ENCODE measurements at regions not wholly inside any gene's neighbourhood (a gene's known extent, or its start where the extent isn't known, plus 50 kb on each side); places are given as distances from the start of the nearest gene placed in this dataset.

- Histone ChIP-seq H2BK20ac (ENCODE audit: low read depth, low read length) (no peak overlapping the region), H3K56ac (ENCODE audit: extremely low read depth, insufficient read depth, low read length) (no peak overlapping the region), H3K9me1 (ENCODE audit: insufficient read depth, low read length) (no peaks in the 10 kb centered on the region), H2BK120ac (ENCODE audit: low read depth, low read length) (no peak overlapping the region), H3K4me2 (ENCODE audit: low read depth, low read length) (no peak overlapping the region), H4K91ac (ENCODE audit: insufficient read depth, low read depth, low read length) (no peak overlapping the region), H3K18ac (ENCODE audit: low read depth, low read length) (no peak overlapping the region), H3K4ac (ENCODE audit: low read depth, low read length) (no peak overlapping the region), H2AK5ac (ENCODE audit: low read depth, low read length) (no peak overlapping the region), H3K4me1 (ENCODE audit: control insufficient read depth, insufficient read depth, low read length) (no peaks in the 10 kb centered on the region), H3K23ac (ENCODE audit: low read depth, low read length) (no peak overlapping the region), H2AFZ (replicated peaks; ENCODE audit: low read length, poor library complexity) (no peak overlapping the region), H3K79me1 (ENCODE audit: low read depth in 1 of 2, low read length in 2 of 2) (no peaks in the 10 kb centered on the region), H3K27me3 (ENCODE audit: control insufficient read depth, insufficient read depth, low read length) (no peaks in the 10 kb centered on the region), H3K36me3 (ENCODE audit: control insufficient read depth, insufficient read depth, low read length) (no peaks in the 10 kb centered on the region), H3K14ac (replicated peaks; ENCODE audit: low read depth, low read length) (no peak overlapping the region), H3K9me3 (ENCODE audit: control insufficient read depth, insufficient read depth, low read length) (peaks cover 62% of the 10 kb centered on the region), H3K9ac (ENCODE audit: low read depth, low read length) (no peak overlapping the region), H3K27ac (ENCODE audit: insufficient read depth, low read length) (no peak overlapping the region), H3K4me3 (ENCODE audit: insufficient read depth, low read depth, low read length) (no peak overlapping the region), H2AK9ac (replicated peaks; ENCODE audit: low read depth, low read length, poor library complexity) (no peak overlapping the region), H4K5ac (ENCODE audit: low read depth, low read length) (no peak overlapping the region), H4K20me1 (ENCODE audit: insufficient read depth, low read length) (no peaks in the 10 kb centered on the region), H2BK5ac (ENCODE audit: low read depth, low read length, poor library complexity, severe bottlenecking) (no peak overlapping the region), H4K8ac (ENCODE audit: low read depth in 2 of 2, low read length in 2 of 2) (no peak overlapping the region), H2BK15ac (ENCODE audit: low read depth, low read length) (no peak overlapping the region)
- TF ChIP-seq BHLHE40 (IDR thresholded peaks at IDR 0.05; ENCODE audit: low read depth, low read length) = no peak
- no peak for TF ChIP-seq FOS (IDR thresholded peaks at IDR 0.05; ENCODE audit: low read depth, low read length)
- no peak for TF ChIP-seq MAFK (IDR thresholded peaks at IDR 0.05; ENCODE audit: low read depth, low read length)
- no peak for TF ChIP-seq CTCF (conservative IDR thresholded peaks at IDR 0.05; ENCODE audit: low read depth, low read length)
- TF ChIP-seq POLR2A (IDR thresholded peaks at IDR 0.05; ENCODE audit: low read depth, low read length) = no peak
- no peak for TF ChIP-seq MXI1 (IDR thresholded peaks at IDR 0.05; ENCODE audit: borderline replicate concordance, low read depth, low read length)
- no peak for TF ChIP-seq RAD21 (IDR thresholded peaks at IDR 0.05; ENCODE audit: low read length)
- no peak for TF ChIP-seq CHD1 (IDR thresholded peaks at IDR 0.05; ENCODE audit: low read depth, low read length)
- no peak for TF ChIP-seq CEBPB (IDR thresholded peaks at IDR 0.05; ENCODE audit: low read depth, low read length)
- TF ChIP-seq RFX5 (IDR thresholded peaks at IDR 0.05; ENCODE audit: low read depth, low read length) = no peak
- in situ Hi-C loops (cut with MboI; ENCODE audit: low sequenced_read_pairs) = no loop called here
- ATAC-seq (ENCODE audit: low read depth) = no peak
- no peak for DNase-seq
- no TSS peak for BruUV-seq (replicated peaks)
- CTCF ChIA-PET = no interaction called here
- POLR2A ChIA-PET (ENCODE audit: unreplicated experiment) = no interaction called here
- dilution Hi-C loops (cut with HindIII; ENCODE audit: low sequenced_read_pairs, unreplicated experiment) = no loop called here
- intact Hi-C loops (cut with micrococcal nuclease) = no loop called here
- no CpG with 5 or more reads among the region's 8 CpGs for whole genome bisulfite sequencing, 2 experiments (ENCODE audit: extremely low coverage in 2 of 2, insufficient read length in 1 of 2)
These were observed 1521.4 kb downstream of the BRD1 start for GRCh38 chr22:48306284-48306683.

All from IMR-90 (cell line).